OCI-LY3 (cell line): ENCODE measurements at regions not wholly inside any gene's neighbourhood (a gene's known extent, or its start where the extent isn't known, plus 50 kb on each side); places are given as distances from the start of the nearest gene placed in this dataset.

Source experiments
- H2AFZ ChIP-seq: fragments of 200-600, 300-600 bp; shearing (Covaris generic); 2 replicates; pipeline ENCODE4 v1.6.0; 2014; ENCODE audit warnings: antibody characterized with exemption, low read depth, low read length
- H3K27ac ChIP-seq: fragments of 200-600, 300-600 bp; sonication (generic); 2 replicates; pipeline ENCODE4 v1.5.1; 2014; ENCODE audit warnings: mild to moderate bottlenecking, low read length, moderate library complexity, mixed read lengths
- H3K27me3 ChIP-seq: fragments of 200-600, 300-600 bp; sonication (generic); 2 replicates; pipeline ENCODE4 v1.6.1; 2014; ENCODE audit warnings: low read depth, low read length, mixed read lengths
- H3K36me3 ChIP-seq: fragments of 200-600, 300-600 bp; sonication (generic); replicated peaks from 2 replicates; pipeline ENCODE3; 2014; ENCODE audit warnings: low read depth, low read length, mixed read lengths
- H3K4me1 ChIP-seq: fragments of 300-600, 200-600 bp; sonication (generic); 2 replicates; pipeline ENCODE4 v1.6.1; 2014; ENCODE audit warnings: low read length, mixed read lengths
- H3K4me2 ChIP-seq: fragments of 200-600, 300-600 bp; sonication (generic); 2 replicates; pipeline ENCODE4 v1.6.1; 2014; ENCODE audit warnings: low read length, mixed read lengths
- H3K4me3 ChIP-seq: fragments of 300-600, 200-600 bp; sonication (generic); 2 replicates; pipeline ENCODE4 v1.5.1; 2014; ENCODE audit warnings: antibody characterized with exemption, mild to moderate bottlenecking, low read length, moderate library complexity
- H3K79me2 ChIP-seq: fragments of 300-600, 200-600 bp; shearing (Covaris generic); 2 replicates; pipeline ENCODE4 v1.6.1; 2014; ENCODE audit warnings: mild to moderate bottlenecking, low read length, mixed read lengths
- H3K9ac ChIP-seq: fragments of 300-600, 200-600 bp; shearing (Covaris generic); 2 replicates; pipeline ENCODE4 v1.6.0; 2014; ENCODE audit warnings: mild to moderate bottlenecking, low read length, moderate library complexity
- H3K9me3 ChIP-seq: fragments of 200-600, 300-600 bp; shearing (Covaris generic); 2 replicates; pipeline ENCODE4 v1.6.1; 2014; ENCODE audit warnings: low read length, mixed read lengths; ENCODE audit not compliant: insufficient read depth
- H4K20me1 ChIP-seq: fragments of 200-600, 300-600 bp; sonication (generic); 2 replicates; pipeline ENCODE4 v1.6.1; 2016; ENCODE audit warnings: low read length, mixed read lengths; ENCODE audit not compliant: insufficient read depth
- CTCF ChIP-seq: fragments of 200-600, 300-600 bp; sonication (generic); IDR thresholded peaks from 2 replicates; pipeline ENCODE4 v1.5.1; 2014; ENCODE audit warnings: antibody characterized with exemption, low read length, low read depth
- EZH2phosphoT487 ChIP-seq: fragments of 200-600 bp; shearing (Covaris generic); IDR thresholded peaks from 2 replicates; pipeline ENCODE4 v1.6.1; 2018; ENCODE audit warnings: antibody characterized with exemption, mixed run types, low read depth

GRCh38 chr2:136381722-136382633 is 264.0 kb upstream of the CXCR4 start:
- peaks cover 63% of the 10 kb centered on the region for H3K4me1 ChIP-seq
- H3K9me3 ChIP-seq: no peaks in the 10 kb centered on the region
- TF ChIP-seq EZH2phosphoT487: no peak
- no peak for TF ChIP-seq CTCF
- H3K4me3 ChIP-seq: peak overlapping the region; percentile 53
- H3K36me3 ChIP-seq: no peaks in the 10 kb centered on the region
- H3K79me2 ChIP-seq: no peaks in the 10 kb centered on the region
- H3K27me3 ChIP-seq: peaks cover 19% of the 10 kb centered on the region
- H3K27ac ChIP-seq: peak overlapping the region; percentile 80
- H3K4me2 ChIP-seq: peak overlapping the region; percentile 73
- peak overlapping the region; percentile 55 for H3K9ac ChIP-seq
- peak overlapping the region; percentile 60; the same call in 1 of the 2 replicates for H2AFZ ChIP-seq
- H4K20me1 ChIP-seq: no peaks in the 10 kb centered on the region

- H3K36me3 ChIP-seq: no peaks in the 10 kb centered on the region
- no peaks in the 10 kb centered on the region for H4K20me1 ChIP-seq
- H3K9me3 ChIP-seq: no peaks in the 10 kb centered on the region
- peaks cover 70% of the 10 kb centered on the region for H3K4me1 ChIP-seq
- H3K79me2 ChIP-seq: no peaks in the 10 kb centered on the region
- peak overlapping the region; percentile 73 for H3K4me2 ChIP-seq
- no peak overlapping the region for H3K4me3 ChIP-seq
- H3K27me3 ChIP-seq: peaks cover 24% of the 10 kb centered on the region
- H3K27ac ChIP-seq: peak overlapping the region; percentile 80
- TF ChIP-seq EZH2phosphoT487 (no peak), CTCF (no peak)
- no peak overlapping the region for H2AFZ ChIP-seq
- peak overlapping the region; percentile 55 for H3K9ac ChIP-seq
Measured at GRCh38 chr2:136381245-136381644, 263.3 kb upstream of the CXCR4 start.

GRCh38 chr2:136378712-136379595 is 261.0 kb upstream of the CXCR4 start:
- Histone ChIP-seq H3K4me3 (no peak overlapping the region), H3K4me2 (peak overlapping the region; percentile 44), H3K9me3 (no peaks in the 10 kb centered on the region), H3K27ac (no peak overlapping the region), H3K4me1 (peaks cover 80% of the 10 kb centered on the region), H2AFZ (no peak overlapping the region), H3K27me3 (peaks cover 28% of the 10 kb centered on the region), H3K9ac (no peak overlapping the region), H4K20me1 (no peaks in the 10 kb centered on the region), H3K36me3 (no peaks in the 10 kb centered on the region), H3K79me2 (no peaks in the 10 kb centered on the region)
- TF ChIP-seq CTCF: peak; percentile 91
- TF ChIP-seq EZH2phosphoT487: no peak
